LNCaP clone FGC (cell line): ENCODE measurements at regions not wholly inside any gene's neighbourhood (a gene's known extent, or its start where the extent isn't known, plus 50 kb on each side); places are given as distances from the start of the nearest gene placed in this dataset.
"Not testable (repeated sequence)": the region's sequence is repeated elsewhere in the genome, so short reads cannot be mapped to it uniquely, and the experiment has no call there.

Experiments used
- DNase-seq: peaks from one replicate; pipeline ENCODE4 v3.0.0-alpha.2; 2011; ENCODE audit warnings: low read depth
- H3K4me3 ChIP-seq: 2 replicates; pipeline ENCODE4 v1.5.1; 2011; ENCODE audit warnings: mild to moderate bottlenecking, low read depth, low read length, control low read depth
- TF ChIP-seq, protein P1 (sequence below): IDR thresholded peaks from 2 replicates; pipeline ENCODE4 v1.5.1; 2012; ENCODE audit warnings: mild to moderate bottlenecking; ENCODE audit not compliant: control insufficient read depth, insufficient read depth; ENCODE audit errors: extremely low read depth

DNA sequence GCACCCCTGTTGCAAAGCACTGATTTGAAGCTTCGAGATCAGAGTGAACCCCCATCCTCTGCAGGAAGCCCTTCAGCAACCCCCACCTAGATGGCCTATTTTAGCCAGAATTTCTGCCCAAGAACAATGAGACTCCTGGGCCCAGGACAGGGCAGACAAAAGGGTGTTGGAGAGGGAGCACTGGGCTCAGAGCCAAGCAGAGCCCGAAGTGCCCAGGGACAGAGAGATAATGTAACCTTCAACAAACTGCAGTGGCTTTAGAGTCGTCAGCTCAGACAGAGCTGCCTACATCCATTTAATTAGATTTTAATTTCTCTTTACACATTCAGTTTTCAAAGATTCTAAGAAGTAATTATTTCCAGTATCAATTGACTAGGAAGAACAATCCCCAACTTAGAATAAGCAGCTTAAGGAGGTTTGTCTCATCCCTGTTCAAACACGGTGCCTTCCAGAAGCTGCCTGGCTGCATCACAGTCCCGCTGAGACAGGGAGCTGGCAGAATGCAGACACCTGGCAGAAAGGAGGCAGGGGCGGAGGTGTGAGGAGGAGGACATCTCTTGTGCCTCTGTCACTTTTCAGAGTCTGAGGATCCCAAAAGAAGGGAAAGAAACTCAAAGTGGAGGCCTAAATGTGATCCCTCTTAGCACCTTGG is 504.9 kb upstream of the CCDC196 start:
- H3K4me3 ChIP-seq: no peak overlapping the region
- TF ChIP-seq, protein P1, sequence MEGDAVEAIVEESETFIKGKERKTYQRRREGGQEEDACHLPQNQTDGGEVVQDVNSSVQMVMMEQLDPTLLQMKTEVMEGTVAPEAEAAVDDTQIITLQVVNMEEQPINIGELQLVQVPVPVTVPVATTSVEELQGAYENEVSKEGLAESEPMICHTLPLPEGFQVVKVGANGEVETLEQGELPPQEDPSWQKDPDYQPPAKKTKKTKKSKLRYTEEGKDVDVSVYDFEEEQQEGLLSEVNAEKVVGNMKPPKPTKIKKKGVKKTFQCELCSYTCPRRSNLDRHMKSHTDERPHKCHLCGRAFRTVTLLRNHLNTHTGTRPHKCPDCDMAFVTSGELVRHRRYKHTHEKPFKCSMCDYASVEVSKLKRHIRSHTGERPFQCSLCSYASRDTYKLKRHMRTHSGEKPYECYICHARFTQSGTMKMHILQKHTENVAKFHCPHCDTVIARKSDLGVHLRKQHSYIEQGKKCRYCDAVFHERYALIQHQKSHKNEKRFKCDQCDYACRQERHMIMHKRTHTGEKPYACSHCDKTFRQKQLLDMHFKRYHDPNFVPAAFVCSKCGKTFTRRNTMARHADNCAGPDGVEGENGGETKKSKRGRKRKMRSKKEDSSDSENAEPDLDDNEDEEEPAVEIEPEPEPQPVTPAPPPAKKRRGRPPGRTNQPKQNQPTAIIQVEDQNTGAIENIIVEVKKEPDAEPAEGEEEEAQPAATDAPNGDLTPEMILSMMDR: no peak
- DNase-seq: no peak

- TF ChIP-seq, protein P1: no peak
Measured at GRCh38 chr14:65986041-65986440, 500.1 kb upstream of the CCDC196 start.

GRCh38 chr14:65989981-65990380 is 496.2 kb upstream of the CCDC196 start:
- TF ChIP-seq, protein P1: no peak
- H3K4me3 ChIP-seq: no peak overlapping the region
- DNase-seq: no peak

More at GRCh38 chr14:65986041-65986440, 500.1 kb upstream of the CCDC196 start:
- H3K4me3 ChIP-seq: no peak overlapping the region
- no peak for DNase-seq

DNA sequence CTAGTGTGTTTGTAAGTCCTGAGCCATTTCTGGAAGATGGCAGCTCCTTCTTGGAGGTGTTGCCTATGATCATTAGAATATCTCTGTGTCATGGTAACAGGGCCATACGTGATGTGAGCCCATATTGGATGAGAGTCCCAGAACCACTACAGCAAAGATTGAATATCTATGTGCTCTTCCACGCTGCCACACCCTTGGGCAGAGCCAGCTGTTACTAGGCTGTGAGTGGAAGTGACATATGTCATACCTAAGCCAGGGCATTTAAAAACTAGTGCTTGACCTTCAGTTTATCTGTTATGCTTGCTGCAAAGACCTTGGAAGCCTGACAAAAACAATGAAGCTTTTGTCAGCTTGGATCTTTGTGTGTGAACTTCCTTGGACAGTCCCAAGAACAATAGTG is 495.1 kb upstream of the CCDC196 start:
- no peak for DNase-seq
- no peak overlapping the region for H3K4me3 ChIP-seq
- TF ChIP-seq, protein P1: no peak

DNA sequence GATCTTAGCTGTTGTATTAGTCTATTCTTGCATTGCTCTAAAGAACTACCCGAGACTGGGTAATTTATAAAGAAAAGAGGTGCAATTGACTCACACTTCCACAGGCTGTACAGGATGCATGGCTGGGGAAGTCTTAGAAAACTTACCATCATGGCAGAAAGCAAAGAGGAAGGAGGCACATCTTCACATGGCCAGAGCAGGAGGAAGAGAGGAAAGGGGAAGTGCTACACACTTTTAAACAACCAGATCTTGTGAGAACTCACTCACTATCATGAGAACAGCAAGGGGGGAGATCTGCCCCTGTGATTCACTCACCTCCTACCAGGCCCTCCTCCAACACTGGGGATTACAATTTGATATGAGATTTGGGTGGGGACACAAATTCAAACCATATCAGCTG is 494.2 kb upstream of the CCDC196 start:
- not testable (repeated sequence) for H3K4me3 ChIP-seq, DNase-seq

GRCh38 chr14:65993103-65993502 is 493.1 kb upstream of the CCDC196 start:
- no peak for DNase-seq
- no peak overlapping the region for H3K4me3 ChIP-seq
- TF ChIP-seq, protein P1: no peak

DNA sequence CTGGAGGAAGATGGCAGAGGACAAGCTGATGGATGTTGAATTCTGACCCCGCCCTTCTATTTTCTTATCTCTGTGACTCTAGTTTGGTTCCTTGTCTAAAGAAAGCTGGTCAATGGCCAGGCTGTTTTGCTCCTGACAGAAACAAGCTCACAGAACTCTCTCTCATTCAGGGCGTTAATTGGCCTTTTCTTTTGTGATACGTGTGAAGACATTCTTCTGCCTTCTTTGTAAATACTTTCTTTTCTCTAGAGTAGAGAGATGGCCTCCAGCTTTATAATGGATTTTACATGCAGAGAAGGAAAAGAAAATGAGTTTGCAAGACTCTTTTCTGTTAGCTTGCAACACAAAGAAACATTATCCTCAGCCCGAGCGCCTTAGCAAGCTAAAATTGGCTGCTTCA is 492.2 kb upstream of the CCDC196 start:
- TF ChIP-seq, protein P1: no peak
- H3K4me3 ChIP-seq: no peak overlapping the region
- DNase-seq: no peak
